EH (cell line): ENCODE measurements at regions not wholly inside any gene's neighbourhood (a gene's known extent, or its start where the extent isn't known, plus 50 kb on each side); places are given as distances from the start of the nearest gene placed in this dataset.

ENCODE experiments used
- DNase-seq: peaks from one replicate; pipeline ENCODE4 v3.0.0-alpha.2; 2015; ENCODE audit warnings: low read depth

GRCh38 chr5:89729623-89730301 is 679.8 kb downstream of the CETN3 start:
- DNase-seq, result no peak

- no peak for DNase-seq
Measured at GRCh38 chr5:89728750-89729149, 680.8 kb downstream of the CETN3 start.

GRCh38 chr5:89728134-89728533 is 681.4 kb downstream of the CETN3 start:
- no peak for DNase-seq

GRCh38 chr5:89724379-89725095 is 685.0 kb downstream of the CETN3 start:
- no peak for DNase-seq

- peak; percentile 1 for DNase-seq
Measured at GRCh38 chr5:89723907-89724306, 685.6 kb downstream of the CETN3 start.

GRCh38 chr5:89722538-89722937 is 687.0 kb downstream of the CETN3 start:
- no peak for DNase-seq

GRCh38 chr5:89721931-89722330 is 687.6 kb downstream of the CETN3 start:
- DNase-seq, result no peak

GRCh38 chr5:89721353-89721752 is 688.2 kb downstream of the CETN3 start:
- no peak for DNase-seq

GRCh38 chr5:89712134-89712700 is 697.3 kb downstream of the CETN3 start:
- DNase-seq, result no peak

- no peak for DNase-seq
Measured at GRCh38 chr5:89711526-89711925, 698.0 kb downstream of the CETN3 start.

- DNase-seq, result no peak
Measured at GRCh38 chr5:89710006-89710405, 699.5 kb downstream of the CETN3 start.

GRCh38 chr5:89707891-89708290 is 701.7 kb downstream of the CETN3 start:
- DNase-seq, result no peak

GRCh38 chr5:89706731-89707130 is 702.8 kb downstream of the CETN3 start:
- no peak for DNase-seq

GRCh38 chr5:89703817-89704216 is 705.7 kb downstream of the CETN3 start:
- peak; percentile 29 for DNase-seq

GRCh38 chr5:89698028-89698427 is 711.5 kb downstream of the CETN3 start:
- no peak for DNase-seq

GRCh38 chr5:89697581-89697980 is 712.0 kb downstream of the CETN3 start:
- DNase-seq, result no peak

- no peak for DNase-seq
Measured at GRCh38 chr5:89695371-89695770, 714.2 kb downstream of the CETN3 start.

- no peak for DNase-seq
Measured at GRCh38 chr5:89694026-89694550, 715.5 kb downstream of the CETN3 start.

GRCh38 chr5:89690331-89690730 is 719.2 kb downstream of the CETN3 start:
- no peak for DNase-seq

GRCh38 chr5:89686081-89686765 is 723.3 kb downstream of the CETN3 start:
- DNase-seq, result no peak

- no peak for DNase-seq
Measured at GRCh38 chr5:89676634-89677033, 732.9 kb downstream of the CETN3 start.

GRCh38 chr5:89673019-89673418 is 736.5 kb downstream of the CETN3 start:
- DNase-seq, result no peak

GRCh38 chr5:89668821-89669220 is 740.7 kb downstream of the CETN3 start:
- no peak for DNase-seq
